ENCODE measurements at regions not wholly inside any gene's neighbourhood (a gene's known extent, or its start where the extent isn't known, plus 50 kb on each side); places are given as distances from the start of the nearest gene placed in this dataset.

GRCh38 chr2:75284345-75284744 lies 85.0 kb upstream of the TACR1 start:
- TF ChIP-seq POLR2A (conservative IDR thresholded peaks at IDR 0.05): no peak
- TF ChIP-seq ID3 (CRISPR knock-in tag; IDR thresholded peaks at IDR 0.05): no peak
- no peak for TF ChIP-seq ID3 (tag; IDR thresholded peaks at IDR 0.05)
- TF ChIP-seq ZNF76 (CRISPR knock-in tag; IDR thresholded peaks at IDR 0.05; ENCODE audit: borderline replicate concordance): no peak
- no peak for TF ChIP-seq CTCF (IDR thresholded peaks at IDR 0.05 in 2 of 3, conservative IDR thresholded peaks at IDR 0.05 in 1 of 3; ENCODE audit: insufficient read depth in 2 of 3, low read depth in 1 of 3, low read length in 3 of 3)
- no peak for TF ChIP-seq REST (IDR thresholded peaks at IDR 0.05; ENCODE audit: borderline replicate concordance)
- TF ChIP-seq REST (CRISPR knock-in tag; IDR thresholded peaks at IDR 0.05; ENCODE audit: low read depth): no peak
- TF ChIP-seq RFX5 (IDR thresholded peaks at IDR 0.05; ENCODE audit: low read depth, low read length): no peak

All from K562 (cell line).